Activated naive CD8-positive, alpha-beta T cell treated with anti-CD3 and anti-CD28 coated beads for 36 hours (primary cell): ENCODE measurements at regions not wholly inside any gene's neighbourhood (a gene's known extent, or its start where the extent isn't known, plus 50 kb on each side); places are given as distances from the start of the nearest gene placed in this dataset.
"Not testable (repeated sequence)": the region's sequence is repeated elsewhere in the genome, so short reads cannot be mapped to it uniquely, and the experiment has no call there.

Experiments
- DNase-seq: peaks from one replicate; pipeline ENCODE4 v3.0.0; 2021
- H3K27ac Mint-ChIP-seq: one replicate; pipeline ENCODE4 v1.8.0; 2022; ENCODE audit warnings: mild to moderate bottlenecking, moderate library complexity, mixed read lengths
- H3K27me3 Mint-ChIP-seq: one replicate; pipeline ENCODE4 v1.8.0; 2022; ENCODE audit warnings: mild to moderate bottlenecking, mixed read lengths
- H3K36me3 Mint-ChIP-seq: one replicate; pipeline ENCODE4 v1.8.0; 2021; ENCODE audit warnings: mild to moderate bottlenecking, mixed read lengths
- H3K4me1 Mint-ChIP-seq: one replicate; pipeline ENCODE4 v1.8.0; 2021; ENCODE audit warnings: mixed read lengths
- H3K4me3 Mint-ChIP-seq: one replicate; pipeline ENCODE4 v1.8.0; 2022; ENCODE audit warnings: mild to moderate bottlenecking, moderate library complexity, mixed read lengths
- H3K9me3 Mint-ChIP-seq: one replicate; pipeline ENCODE4 v1.8.0; 2022; ENCODE audit warnings: mixed read lengths

DNA sequence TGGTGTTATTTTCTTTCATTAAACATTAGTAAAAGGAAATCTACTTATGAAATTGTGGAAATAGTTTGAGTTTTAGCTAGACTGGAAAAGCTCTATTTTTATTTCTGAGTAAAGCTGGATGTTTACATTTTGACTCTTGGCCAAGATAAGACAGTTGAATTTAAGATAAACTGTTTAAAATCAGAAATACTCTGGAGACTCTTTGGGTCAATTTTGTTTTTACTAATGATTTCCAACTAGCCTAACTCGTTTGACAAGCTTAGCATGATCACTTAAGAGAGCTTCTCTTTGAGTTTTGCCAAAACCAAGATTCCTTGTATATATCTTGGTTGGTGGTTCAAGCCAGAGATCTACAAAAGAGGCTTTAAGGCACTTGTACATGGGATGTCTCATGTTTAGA is 724.8 kb upstream of the LUZP2 start:
- Mint-ChIP-seq H3K36me3 (no peaks in the 10 kb centered on the region), H3K9me3 (peaks cover 2% of the 10 kb centered on the region), H3K4me1 (no peaks in the 10 kb centered on the region), H3K4me3 (no peak overlapping the region), H3K27me3 (no peaks in the 10 kb centered on the region), H3K27ac (no peak overlapping the region)
- no peak for DNase-seq

GRCh38 chr11:23778971-23779370 is 717.9 kb upstream of the LUZP2 start:
- Mint-ChIP-seq H3K36me3 (no peaks in the 10 kb centered on the region), H3K4me3 (no peak overlapping the region), H3K4me1 (no peaks in the 10 kb centered on the region), H3K9me3 (peaks cover 2% of the 10 kb centered on the region), H3K27me3 (no peaks in the 10 kb centered on the region), H3K27ac (no peak overlapping the region)
- no peak for DNase-seq

GRCh38 chr11:23780231-23780630 is 716.6 kb upstream of the LUZP2 start:
- H3K27ac Mint-ChIP-seq, result no peak overlapping the region
- H3K9me3 Mint-ChIP-seq, result peaks cover 2% of the 10 kb centered on the region
- no peak for DNase-seq
- H3K4me3 Mint-ChIP-seq, result no peak overlapping the region
- no peaks in the 10 kb centered on the region for H3K36me3 Mint-ChIP-seq
- no peaks in the 10 kb centered on the region for H3K4me1 Mint-ChIP-seq
- H3K27me3 Mint-ChIP-seq, result no peaks in the 10 kb centered on the region

DNA sequence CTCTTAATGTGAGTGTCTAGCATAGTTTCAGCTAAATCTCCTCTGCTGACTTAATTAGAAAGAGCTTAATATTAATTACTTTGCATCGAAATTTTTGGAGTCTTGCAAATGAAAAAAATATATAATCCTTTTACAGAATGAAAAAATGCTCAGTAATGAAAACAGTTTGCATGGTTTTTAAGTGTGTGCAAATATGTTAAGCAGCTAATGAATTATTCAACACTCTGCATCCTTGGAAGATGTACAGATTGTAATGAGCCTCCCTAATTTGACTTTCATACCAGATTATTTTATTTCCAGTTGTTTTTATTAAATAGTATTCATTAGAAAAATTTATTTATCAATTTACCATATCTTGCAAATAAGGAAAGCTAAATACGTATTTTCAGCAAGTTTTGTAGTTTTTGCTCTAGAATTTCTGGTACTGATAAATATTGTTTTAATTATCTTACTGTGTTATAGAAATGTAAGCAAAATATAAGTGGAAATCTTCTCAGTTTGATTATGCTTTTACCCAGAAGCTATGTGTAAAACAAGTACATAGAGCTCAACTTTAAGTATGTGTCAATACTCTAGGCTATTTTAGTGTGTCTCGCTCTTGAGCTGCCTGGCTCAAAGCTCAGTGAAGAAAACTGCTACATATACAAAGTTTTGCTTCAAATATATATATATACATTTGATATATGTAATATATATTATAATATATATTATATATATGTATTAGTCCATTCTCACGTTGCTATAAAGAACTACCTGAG is 714.9 kb upstream of the LUZP2 start:
- Mint-ChIP-seq H3K36me3 (no peaks in the 10 kb centered on the region), H3K27me3 (no peaks in the 10 kb centered on the region), H3K4me3 (no peak overlapping the region), H3K27ac (no peak overlapping the region), H3K9me3 (peaks cover 2% of the 10 kb centered on the region), H3K4me1 (no peaks in the 10 kb centered on the region)
- no peak for DNase-seq

GRCh38 chr11:23786974-23787373 is 709.9 kb upstream of the LUZP2 start:
- not testable (repeated sequence) for H3K27ac Mint-ChIP-seq, H3K4me1 Mint-ChIP-seq, H3K27me3 Mint-ChIP-seq, H3K9me3 Mint-ChIP-seq, H3K36me3 Mint-ChIP-seq, DNase-seq, H3K4me3 Mint-ChIP-seq

GRCh38 chr11:23789200-23789853 is 707.5 kb upstream of the LUZP2 start:
- H3K36me3 Mint-ChIP-seq, result no peaks in the 10 kb centered on the region
- DNase-seq, result no peak
- H3K27ac Mint-ChIP-seq, result no peak overlapping the region
- no peaks in the 10 kb centered on the region for H3K27me3 Mint-ChIP-seq
- H3K9me3 Mint-ChIP-seq, result peaks cover 6% of the 10 kb centered on the region
- H3K4me3 Mint-ChIP-seq, result no peak overlapping the region
- no peaks in the 10 kb centered on the region for H3K4me1 Mint-ChIP-seq

DNA sequence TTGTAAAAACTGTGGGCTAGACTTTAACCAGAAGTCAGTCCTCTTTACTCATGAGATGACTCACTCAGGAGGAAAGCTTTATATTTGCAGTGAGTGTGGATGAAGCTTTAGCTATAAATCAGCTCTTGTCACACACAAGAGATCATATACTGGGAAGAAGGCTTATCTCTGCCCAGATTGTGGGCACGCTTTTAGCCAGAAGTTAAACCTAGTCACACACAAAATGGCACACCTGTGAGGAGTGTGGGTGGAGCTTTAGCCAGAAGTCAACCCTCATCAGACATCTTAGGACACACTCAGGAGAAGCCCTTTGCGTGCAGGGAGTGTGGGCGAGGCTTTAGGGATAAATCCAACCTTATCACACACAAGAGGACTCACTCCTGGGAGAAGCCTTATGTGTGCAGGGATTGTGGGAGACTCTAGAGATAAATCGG is 706.9 kb upstream of the LUZP2 start:
- peaks cover 6% of the 10 kb centered on the region for H3K9me3 Mint-ChIP-seq
- H3K27me3 Mint-ChIP-seq, result no peaks in the 10 kb centered on the region
- DNase-seq, result no peak
- H3K27ac Mint-ChIP-seq, result no peak overlapping the region
- H3K4me3 Mint-ChIP-seq, result no peak overlapping the region
- H3K36me3 Mint-ChIP-seq, result no peaks in the 10 kb centered on the region
- H3K4me1 Mint-ChIP-seq, result no peaks in the 10 kb centered on the region

DNA sequence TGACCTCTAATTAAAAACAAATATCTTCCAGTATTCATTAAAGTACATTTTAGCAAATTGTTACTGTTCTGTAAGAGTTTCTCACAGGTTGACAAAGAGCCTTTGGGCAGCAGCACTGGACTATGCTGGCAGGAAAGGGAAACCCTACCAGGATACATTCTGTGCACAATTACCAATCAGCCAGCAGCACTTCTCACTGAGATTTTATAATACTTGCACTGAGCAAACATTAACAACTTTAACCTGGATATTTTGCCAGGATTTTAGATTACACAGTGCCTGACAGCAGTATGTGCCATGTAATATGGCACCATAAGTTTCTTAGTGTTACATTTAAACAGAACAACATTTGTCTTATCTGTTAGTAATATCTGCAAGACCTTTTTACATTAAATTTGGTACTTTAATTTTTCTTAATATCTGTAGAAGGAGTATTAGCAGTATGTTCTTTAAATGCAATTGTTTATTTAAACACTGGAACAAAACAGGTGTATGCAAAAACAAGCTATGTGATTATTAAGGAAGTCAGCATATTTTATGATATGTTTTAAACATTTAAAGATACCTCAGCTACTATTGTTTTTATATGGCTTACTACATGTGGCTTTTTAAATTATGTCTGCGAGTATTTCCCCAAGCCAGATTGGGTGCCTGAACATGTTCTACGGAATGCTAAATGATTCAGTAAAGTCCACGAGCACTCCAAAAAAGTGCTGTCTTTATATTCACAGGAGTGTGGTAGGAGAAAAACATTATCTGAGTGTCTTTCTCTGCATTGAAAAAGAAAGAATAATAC is 699.0 kb upstream of the LUZP2 start:
- Mint-ChIP-seq H3K27ac (no peak overlapping the region), H3K9me3 (peaks cover 4% of the 10 kb centered on the region), H3K36me3 (no peaks in the 10 kb centered on the region), H3K27me3 (no peaks in the 10 kb centered on the region), H3K4me1 (no peaks in the 10 kb centered on the region), H3K4me3 (no peak overlapping the region)
- DNase-seq, result no peak

DNA sequence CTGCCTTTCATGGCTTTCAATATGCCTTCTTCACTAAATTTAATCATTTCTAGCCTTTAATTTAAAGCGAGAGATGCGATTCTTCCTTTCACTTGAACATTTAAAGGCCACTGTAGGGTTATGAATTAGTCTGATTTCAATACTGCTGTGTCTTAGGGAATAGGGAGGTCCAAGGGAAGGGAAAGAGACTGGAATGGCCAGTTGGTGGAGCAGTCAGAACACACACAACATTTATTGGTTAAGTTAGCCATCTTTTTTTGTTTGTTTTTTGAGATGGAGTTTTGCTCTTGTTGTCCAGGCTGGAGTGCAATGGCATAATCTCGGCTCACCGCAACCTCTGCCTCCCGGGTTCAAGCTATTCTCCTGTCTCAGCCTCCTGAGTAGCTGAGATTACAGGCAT is 662.5 kb upstream of the LUZP2 start:
- H3K27ac Mint-ChIP-seq, result not testable (repeated sequence)

DNA sequence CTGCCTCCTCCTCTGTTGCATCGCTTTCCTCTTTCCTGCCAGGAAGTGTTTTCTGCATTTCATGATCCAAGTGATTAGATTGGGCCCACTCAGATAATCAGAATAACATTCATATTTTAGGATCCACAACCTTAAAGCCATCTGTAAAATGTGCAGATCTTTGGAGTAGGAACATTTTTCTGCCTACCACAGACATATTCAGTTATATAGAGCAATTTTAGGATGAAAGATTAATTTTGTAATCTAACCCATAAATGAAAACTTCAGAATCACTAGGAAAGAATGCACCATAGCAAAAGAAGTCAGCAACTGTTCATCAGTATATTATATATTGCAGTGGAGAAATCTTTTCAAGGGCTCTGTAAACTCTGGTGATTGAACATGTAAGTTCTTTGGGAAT is 659.9 kb upstream of the LUZP2 start:
- Mint-ChIP-seq H3K9me3 (peaks cover 2% of the 10 kb centered on the region), H3K27ac (no peak overlapping the region), H3K4me3 (no peak overlapping the region)

More for the DNA sequence above, 662.5 kb upstream of the LUZP2 start:
- not testable (repeated sequence) for H3K4me1 Mint-ChIP-seq, DNase-seq, H3K9me3 Mint-ChIP-seq, H3K36me3 Mint-ChIP-seq, H3K27me3 Mint-ChIP-seq, H3K4me3 Mint-ChIP-seq

GRCh38 chr11:23840872-23841271 is 656.0 kb upstream of the LUZP2 start:
- Mint-ChIP-seq H3K36me3 (no peaks in the 10 kb centered on the region), H3K4me3 (no peak overlapping the region), H3K9me3 (peaks cover 5% of the 10 kb centered on the region), H3K27ac (no peak overlapping the region), H3K4me1 (no peaks in the 10 kb centered on the region), H3K27me3 (no peaks in the 10 kb centered on the region)
- no peak for DNase-seq

More for the DNA sequence above, 659.9 kb upstream of the LUZP2 start:
- DNase-seq, result no peak
- Mint-ChIP-seq H3K4me1 (no peaks in the 10 kb centered on the region), H3K36me3 (no peaks in the 10 kb centered on the region), H3K27me3 (no peaks in the 10 kb centered on the region)

DNA sequence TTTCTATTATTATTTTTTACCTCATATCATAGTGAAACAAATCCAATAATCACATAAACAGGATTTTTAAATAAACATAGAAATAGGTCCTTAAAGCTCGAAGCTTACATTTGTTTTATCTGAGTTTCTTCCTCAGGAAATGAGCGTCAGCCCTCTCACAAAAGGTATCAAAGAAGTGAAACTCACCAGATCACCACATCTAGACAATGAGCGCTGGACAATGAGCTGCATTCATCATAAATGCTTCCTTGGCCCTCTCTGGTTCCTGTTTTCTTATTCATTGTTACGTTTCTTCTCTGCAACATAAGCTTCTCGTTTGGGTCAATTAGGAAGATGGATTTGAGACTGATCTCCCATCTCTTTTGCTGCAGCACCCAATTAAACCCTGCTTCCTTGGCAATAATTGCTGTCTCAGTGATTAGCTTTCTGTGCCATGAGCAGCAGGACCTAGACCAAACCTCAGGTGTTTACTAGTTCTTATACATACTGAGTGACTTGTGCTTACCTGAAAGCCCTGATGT is 649.9 kb upstream of the LUZP2 start:
- Mint-ChIP-seq H3K4me1 (no peaks in the 10 kb centered on the region), H3K27me3 (no peaks in the 10 kb centered on the region), H3K9me3 (peaks cover 3% of the 10 kb centered on the region), H3K4me3 (no peak overlapping the region), H3K36me3 (no peaks in the 10 kb centered on the region), H3K27ac (no peak overlapping the region)
- DNase-seq, result no peak

DNA sequence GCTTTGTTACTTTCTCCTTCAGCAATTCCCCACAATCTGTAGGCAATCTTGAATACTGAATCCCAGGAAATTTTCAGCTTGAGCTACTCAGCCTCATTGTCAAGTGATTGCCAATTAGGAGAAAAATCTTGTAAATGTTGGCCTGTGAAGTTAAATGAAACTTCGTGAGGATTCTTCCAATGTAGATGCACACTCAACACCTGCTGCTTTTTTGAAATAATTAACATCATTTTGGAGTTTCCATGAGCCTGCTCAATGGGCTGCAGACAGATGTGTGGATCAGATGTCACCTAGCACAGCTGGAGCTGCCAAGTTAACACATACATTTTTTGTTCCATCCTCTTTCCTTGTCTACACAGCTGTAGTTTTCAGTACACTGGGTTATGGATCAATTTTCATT is 645.6 kb upstream of the LUZP2 start:
- H3K4me1 Mint-ChIP-seq, result no peaks in the 10 kb centered on the region
- H3K4me3 Mint-ChIP-seq, result no peak overlapping the region
- no peaks in the 10 kb centered on the region for H3K27me3 Mint-ChIP-seq
- H3K36me3 Mint-ChIP-seq, result no peaks in the 10 kb centered on the region
- H3K27ac Mint-ChIP-seq, result no peak overlapping the region
- no peaks in the 10 kb centered on the region for H3K9me3 Mint-ChIP-seq
- no peak for DNase-seq

GRCh38 chr11:23856654-23857053 is 640.2 kb upstream of the LUZP2 start:
- H3K9me3 Mint-ChIP-seq, result no peaks in the 10 kb centered on the region
- no peaks in the 10 kb centered on the region for H3K27me3 Mint-ChIP-seq
- no peak overlapping the region for H3K27ac Mint-ChIP-seq
- no peaks in the 10 kb centered on the region for H3K4me1 Mint-ChIP-seq
- no peak for DNase-seq
- no peaks in the 10 kb centered on the region for H3K36me3 Mint-ChIP-seq
- no peak overlapping the region for H3K4me3 Mint-ChIP-seq

DNA sequence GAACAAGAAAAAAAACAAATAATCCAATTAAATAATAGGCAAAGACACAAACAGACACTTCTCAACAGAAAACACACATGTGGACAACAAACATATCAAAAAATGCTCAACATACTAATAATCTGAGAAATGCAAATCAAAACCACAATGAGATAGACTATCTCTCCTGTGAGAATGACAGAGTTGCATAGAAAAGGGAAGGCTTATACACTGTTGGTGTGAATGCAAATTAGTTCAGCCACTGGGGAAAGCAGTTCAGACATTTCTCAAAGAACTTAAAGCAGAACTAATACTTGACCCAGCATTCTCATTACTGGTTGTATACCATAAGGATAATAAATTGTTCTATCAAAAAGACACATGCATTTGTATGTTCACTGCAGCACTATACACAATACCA is 637.8 kb upstream of the LUZP2 start:
- Mint-ChIP-seq H3K4me1 (no peaks in the 10 kb centered on the region), H3K36me3 (no peaks in the 10 kb centered on the region), H3K4me3 (no peak overlapping the region), H3K27ac (no peak overlapping the region), H3K9me3 (no peaks in the 10 kb centered on the region), H3K27me3 (no peaks in the 10 kb centered on the region)
- DNase-seq, result no peak
